Activated T-cell treated with anti-CD3 and anti-CD28 coated beads for 4 hours (primary cell): ENCODE measurements at regions not wholly inside any gene's neighbourhood (a gene's known extent, or its start where the extent isn't known, plus 50 kb on each side); places are given as distances from the start of the nearest gene placed in this dataset.

ENCODE experiments used
- DNase-seq: peaks from one replicate; pipeline ENCODE4 v3.0.0-alpha.2; 2020

DNA sequence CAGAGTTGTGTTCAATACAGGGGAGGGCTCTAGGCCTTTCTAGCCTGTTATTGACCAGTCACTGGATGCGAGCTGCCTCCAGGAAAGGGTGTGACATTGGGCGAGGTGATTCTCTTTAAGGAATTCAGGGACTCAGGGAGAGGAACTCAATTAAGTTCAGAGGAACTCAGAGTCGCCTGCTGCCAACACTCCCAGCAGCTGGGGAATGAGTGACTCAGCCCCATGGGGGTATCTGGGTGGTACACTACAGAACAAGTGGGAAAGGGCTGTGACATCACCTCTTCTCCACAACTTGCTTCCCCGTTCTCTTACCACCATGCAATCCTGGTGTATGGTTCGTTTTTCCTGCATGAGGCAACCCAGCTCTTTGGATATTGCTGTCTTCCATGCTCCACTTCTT lies 50.4 kb upstream of the CYRIA start:
- DNase-seq = no peak
